GM18508 (cell line): ENCODE measurements at regions not wholly inside any gene's neighbourhood (a gene's known extent, or its start where the extent isn't known, plus 50 kb on each side); places are given as distances from the start of the nearest gene placed in this dataset.
"Not testable (repeated sequence)": the region's sequence is repeated elsewhere in the genome, so short reads cannot be mapped to it uniquely, and the experiment has no call there.

ENCODE experiments used
- ATAC-seq: cut with Tn5 transposase; IDR thresholded peaks from one replicate; pipeline ENCODE4 v1.9.1; 2021; ENCODE audit warnings: moderate number of reproducible peaks; ENCODE audit not compliant: insufficient read depth, unreplicated experiment

DNA sequence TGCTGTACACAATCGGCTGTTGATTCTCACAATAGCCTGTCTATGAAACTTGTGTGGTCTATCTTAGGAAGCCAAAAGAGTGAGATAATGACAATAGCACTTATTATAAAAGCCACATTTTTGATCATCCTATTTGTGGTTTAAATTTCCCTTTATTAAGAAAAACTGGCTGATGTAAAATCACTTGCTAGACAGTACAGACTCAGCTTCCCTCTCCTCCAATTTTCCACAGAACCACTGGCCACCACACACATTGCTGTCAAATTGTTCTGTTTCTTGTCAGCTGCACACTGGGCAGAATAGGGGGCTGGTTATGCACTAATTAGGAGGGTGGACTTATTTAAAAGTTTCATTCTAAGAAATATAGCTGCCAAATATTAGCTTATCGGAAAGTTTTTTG lies 425.9 kb downstream of the EPHA3 start:
- no peak for ATAC-seq

DNA sequence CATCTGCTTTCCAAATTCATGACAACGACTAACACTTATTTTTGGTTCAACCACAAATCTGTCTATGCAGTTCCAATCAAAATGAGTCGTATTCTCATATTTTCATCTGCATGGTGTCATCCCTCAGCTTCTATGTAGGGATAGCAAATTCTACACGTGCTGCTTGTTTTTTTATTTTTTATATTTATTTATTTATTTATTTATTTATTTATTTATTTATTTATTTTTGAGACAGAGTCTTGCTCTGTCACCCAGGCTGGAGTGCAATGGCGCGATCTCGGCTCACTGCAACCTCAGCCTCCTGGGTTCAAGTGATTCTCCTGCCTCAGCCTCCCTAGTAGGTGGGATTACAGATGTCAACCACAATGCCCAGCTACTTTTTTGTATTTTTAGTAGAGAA lies 447.2 kb downstream of the EPHA3 start:
- ATAC-seq, result not testable (repeated sequence)

DNA sequence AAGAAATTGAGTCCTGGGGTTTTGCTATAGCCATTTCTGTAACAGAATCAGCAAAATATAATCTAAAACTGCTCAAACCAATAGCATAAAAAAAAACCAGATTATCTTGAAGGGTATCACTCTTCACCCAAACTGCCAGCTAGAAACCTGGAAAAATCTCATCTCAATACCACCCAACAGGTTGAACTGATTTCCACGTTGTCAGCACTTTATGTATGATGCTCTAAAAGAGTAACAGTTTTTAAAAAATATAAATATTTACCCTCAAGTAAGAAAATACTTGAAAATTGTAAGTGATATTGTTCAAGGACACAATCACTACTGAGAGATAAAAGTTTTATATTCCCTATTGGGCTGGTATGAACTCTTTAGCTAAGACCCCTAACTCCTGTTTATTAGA lies 451.3 kb downstream of the EPHA3 start:
- ATAC-seq, result no peak

DNA sequence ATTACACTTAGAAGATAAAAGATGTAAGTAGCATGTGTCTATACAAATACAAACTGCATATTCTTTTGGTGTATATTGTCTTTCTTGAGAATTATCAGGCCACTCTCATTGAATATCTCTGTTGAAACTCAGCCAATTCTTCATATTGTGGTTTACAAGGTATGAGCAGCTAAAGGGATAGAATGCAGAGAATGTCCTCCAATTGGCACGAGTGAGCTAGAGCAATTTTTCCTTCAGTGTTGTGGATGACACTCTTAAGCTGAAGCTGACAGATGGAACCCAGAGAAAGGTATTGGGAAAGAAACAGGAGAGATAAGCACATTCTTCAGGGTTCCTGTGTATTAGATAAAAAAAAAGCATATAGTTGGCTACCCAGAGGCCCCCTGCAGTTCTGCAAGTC lies 453.1 kb downstream of the EPHA3 start:
- no peak for ATAC-seq

DNA sequence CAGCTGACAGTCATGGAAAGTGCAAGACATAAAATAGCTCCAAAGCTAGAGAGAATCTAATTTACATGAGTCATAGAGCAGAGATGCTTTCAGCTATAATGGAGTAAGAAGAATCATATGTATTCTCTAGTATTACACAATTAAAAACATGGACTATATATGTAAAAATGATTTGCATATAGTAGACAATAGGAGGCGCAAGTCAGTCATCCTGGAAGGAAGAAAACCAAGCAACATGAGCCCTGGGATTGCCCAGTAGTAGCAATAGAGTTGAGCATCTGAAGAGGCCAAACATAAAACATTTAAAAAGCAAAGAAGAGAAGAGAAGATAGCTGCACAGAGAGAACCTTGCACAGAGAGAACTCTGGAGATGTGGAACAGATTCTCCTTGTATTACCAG lies 455.0 kb downstream of the EPHA3 start:
- no peak for ATAC-seq

DNA sequence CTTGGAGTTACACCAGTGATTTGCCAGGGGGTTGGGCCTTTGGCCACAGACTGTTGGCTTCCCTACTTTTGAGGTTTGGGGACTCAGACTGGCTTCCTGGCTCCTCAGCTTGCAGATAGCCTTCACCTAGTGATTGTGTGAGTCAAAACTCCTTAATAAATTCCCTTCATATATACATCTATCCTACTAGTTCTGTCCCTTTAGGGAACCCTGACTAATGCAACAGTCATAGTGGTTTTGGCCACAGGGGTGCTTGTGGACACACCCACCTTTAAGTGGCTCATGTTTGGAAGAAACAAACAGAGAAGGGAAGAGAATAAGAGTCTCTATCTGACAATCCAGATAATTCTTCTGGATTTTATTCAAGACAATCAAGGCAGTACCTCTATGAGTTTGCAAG lies 457.7 kb downstream of the EPHA3 start:
- no peak for ATAC-seq

DNA sequence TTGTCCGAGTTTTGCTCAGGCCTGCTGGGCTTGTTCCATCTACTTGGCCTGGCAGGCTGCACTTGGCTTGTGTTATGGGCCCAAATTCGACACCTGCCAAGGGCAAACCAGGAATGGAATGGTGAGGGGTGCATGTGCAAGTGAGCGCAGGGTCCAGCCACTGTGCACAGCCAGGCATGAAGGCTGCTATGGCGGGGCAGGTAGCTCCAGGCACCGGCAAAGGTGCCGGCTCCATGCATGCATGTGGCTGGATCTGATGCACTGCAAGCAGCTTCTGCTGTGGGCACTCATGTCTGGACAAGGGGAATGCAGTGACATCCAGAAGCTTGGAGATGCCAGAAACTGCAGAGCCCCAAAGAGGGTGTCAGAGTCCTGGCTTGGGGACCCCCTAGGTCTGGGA lies 463.0 kb downstream of the EPHA3 start:
- ATAC-seq, result no peak

DNA sequence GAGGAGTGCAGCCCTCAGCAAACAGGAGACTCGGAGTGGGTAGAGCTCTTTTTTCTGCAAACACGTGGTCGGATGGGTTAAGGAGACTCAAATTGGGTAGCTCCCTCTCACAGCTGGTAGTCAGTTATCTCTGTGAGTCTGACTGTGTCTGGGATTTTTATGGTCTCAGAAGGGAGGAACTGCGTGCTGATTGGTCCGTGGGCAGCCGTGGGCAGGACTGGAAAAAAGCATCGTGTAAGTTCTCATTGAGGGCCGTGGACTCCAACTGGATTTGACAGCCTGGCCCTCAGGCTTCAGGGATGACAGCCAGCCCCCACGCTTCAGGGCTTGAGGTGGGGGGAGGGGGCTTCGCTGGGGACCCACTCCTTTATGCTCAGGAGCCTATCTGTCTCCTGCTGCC lies 463.9 kb downstream of the EPHA3 start:
- no peak for ATAC-seq

GRCh38 chr3:89571707-89572106 lies 464.3 kb downstream of the EPHA3 start:
- no peak for ATAC-seq

DNA sequence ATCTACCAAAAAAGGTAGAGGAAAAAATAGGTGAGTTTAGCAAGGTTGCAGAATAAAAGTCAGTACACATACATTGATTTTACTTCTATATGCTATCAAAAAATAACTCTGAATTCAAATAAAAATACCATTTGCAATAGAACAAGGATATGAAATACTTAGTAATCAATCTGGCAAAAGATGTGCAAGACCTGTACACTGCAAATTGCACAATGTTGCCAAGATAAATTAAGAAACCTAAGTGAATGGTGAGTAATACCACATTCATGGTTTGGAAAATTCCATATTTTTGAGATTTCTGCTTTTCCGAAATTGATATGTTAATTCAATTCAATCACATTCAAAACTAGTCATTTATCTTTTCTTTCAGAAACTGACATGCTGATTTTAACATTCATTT lies 464.8 kb downstream of the EPHA3 start:
- no peak for ATAC-seq

GRCh38 chr3:89576417-89576816 lies 469.0 kb downstream of the EPHA3 start:
- ATAC-seq, result no peak

- ATAC-seq, result no peak
These were observed 470.5 kb downstream of the EPHA3 start for GRCh38 chr3:89577637-89578530.

GRCh38 chr3:89580859-89581258 lies 473.4 kb downstream of the EPHA3 start:
- ATAC-seq, result no peak

DNA sequence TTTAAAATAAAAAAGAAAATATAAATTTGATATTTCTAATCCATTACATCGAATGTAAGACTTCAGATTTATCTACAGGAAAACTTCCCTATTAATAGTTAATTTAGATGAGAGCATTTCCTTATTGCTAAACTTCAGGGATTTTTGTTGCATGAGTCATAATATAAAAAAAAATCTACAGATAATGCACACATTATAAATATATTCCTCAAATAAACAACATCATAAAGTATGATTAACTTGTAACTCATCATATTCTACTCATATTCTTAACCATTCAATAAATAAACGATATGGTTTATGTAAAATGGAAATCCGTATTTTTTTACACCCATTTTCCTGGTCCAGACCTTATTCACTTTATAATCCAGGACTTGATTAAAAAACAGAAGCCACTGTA lies 477.0 kb downstream of the EPHA3 start:
- ATAC-seq, result no peak

DNA sequence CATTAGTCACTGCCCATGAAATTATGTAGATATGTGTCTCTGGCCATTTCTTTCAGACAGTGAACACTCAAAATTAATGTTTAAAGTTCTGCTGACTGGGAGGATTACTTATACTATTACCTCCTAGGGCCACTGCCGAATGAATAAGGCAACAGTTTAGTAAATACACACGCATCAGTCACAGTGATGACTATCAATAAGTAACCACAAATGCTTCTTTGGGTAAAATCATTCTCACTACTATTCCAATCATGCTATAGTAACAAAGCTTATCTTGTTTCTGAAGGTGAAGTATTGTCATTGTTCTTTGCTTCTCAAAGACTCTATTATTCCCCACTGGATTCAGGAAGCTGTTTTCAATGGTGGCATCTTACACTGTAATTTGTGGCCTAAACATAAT lies 478.8 kb downstream of the EPHA3 start:
- ATAC-seq, result no peak

GRCh38 chr3:89586676-89587075 lies 479.3 kb downstream of the EPHA3 start:
- no peak for ATAC-seq

DNA sequence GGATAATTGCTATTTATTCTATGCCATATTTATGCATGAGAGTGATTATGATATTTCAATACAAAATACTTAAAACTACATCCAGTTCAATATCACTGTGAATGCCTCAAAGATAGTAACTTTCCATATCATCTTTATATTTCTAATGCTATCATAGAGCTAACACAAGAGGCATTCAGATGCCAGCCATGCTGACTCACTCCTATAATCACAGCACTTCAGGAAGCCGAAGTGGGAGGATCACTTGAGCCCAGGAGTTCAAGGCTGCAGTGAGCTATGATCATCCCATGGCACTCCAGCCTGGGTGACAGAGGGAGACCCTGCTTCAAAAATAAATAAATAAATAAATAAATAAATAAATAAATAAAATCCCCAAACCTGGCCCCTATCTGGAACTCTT lies 498.7 kb downstream of the EPHA3 start:
- ATAC-seq, result no peak

- ATAC-seq, result no peak
These were observed 504.6 kb downstream of the EPHA3 start for GRCh38 chr3:89612027-89612426.

- ATAC-seq, result no peak
These were observed 505.8 kb downstream of the EPHA3 start for GRCh38 chr3:89613241-89613640.

DNA sequence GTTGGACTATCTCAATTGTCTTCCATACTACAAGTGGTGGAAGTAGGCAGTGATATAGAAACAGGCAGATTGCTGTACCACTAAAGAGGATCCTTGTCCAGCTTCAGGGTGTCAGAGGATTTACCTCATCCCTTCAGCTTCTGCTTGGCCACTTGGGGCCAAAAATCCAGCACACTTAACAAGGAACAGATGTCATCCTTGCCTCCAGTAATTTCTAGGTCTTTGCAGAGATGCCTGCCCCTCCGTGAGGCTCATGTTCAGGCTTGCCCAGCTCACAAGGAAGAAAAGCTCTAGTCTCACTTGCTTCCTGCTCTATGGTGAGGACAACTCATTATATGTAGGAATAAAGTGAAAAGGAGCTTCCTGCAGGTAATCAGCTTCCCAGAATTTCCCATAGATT lies 510.3 kb downstream of the EPHA3 start:
- no peak for ATAC-seq

DNA sequence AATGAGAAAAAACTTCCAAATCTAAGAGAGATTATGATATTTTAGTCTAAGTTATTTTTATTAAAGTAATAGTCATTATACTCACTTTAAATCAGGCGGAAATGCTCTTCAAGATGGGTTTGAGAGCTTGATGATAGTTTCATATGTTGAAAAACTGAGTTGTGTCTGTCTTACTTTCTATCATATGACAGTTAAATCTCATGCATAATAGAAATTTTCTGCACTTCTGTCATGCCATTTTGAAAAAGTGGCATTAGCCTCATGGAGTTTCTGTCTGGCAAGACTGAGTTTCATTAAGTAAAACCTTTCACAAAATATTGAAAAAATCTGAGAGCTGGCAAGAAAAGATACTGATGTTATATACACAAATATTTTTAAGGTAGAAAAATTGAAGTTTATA lies 511.8 kb downstream of the EPHA3 start:
- no peak for ATAC-seq

- no peak for ATAC-seq
These were observed 514.8 kb downstream of the EPHA3 start for GRCh38 chr3:89622063-89622700.
